HG02938 (cell line): ENCODE measurements at regions not wholly inside any gene's neighbourhood (a gene's known extent, or its start where the extent isn't known, plus 50 kb on each side); places are given as distances from the start of the nearest gene placed in this dataset.
A peak's percentile ranks its signal among the peaks of the same experiment; 100 is the strongest.
"Not testable (repeated sequence)": the region's sequence is repeated elsewhere in the genome, so short reads cannot be mapped to it uniquely, and the experiment has no call there.

ENCODE experiments used
- ATAC-seq: cut with Tn5 transposase; IDR thresholded peaks from one replicate; pipeline ENCODE4 v1.9.1; 2021; ENCODE audit warnings: mild to moderate bottlenecking, moderate library complexity; ENCODE audit not compliant: unreplicated experiment

- not testable (repeated sequence) for ATAC-seq
Measured at GRCh38 chr5:18399461-18400327, 765.4 kb downstream of the TAF11L14 start.

- ATAC-seq = no peak
Measured at GRCh38 chr5:18403141-18403540, 768.9 kb downstream of the TAF11L14 start.

GRCh38 chr5:18403941-18404438 lies 769.7 kb downstream of the TAF11L14 start:
- no peak for ATAC-seq

- ATAC-seq = no peak
Measured at GRCh38 chr5:18420711-18421110, 786.5 kb downstream of the TAF11L14 start.

- ATAC-seq = no peak
Measured at GRCh38 chr5:18433336-18433735, 799.1 kb downstream of the TAF11L14 start.

- ATAC-seq = no peak
Measured at GRCh38 chr5:18438126-18438525, 803.9 kb downstream of the TAF11L14 start.

- ATAC-seq = no peak
Measured at GRCh38 chr5:18455521-18455920, 821.3 kb downstream of the TAF11L14 start.

- ATAC-seq = no peak
Measured at GRCh38 chr5:18457255-18457654, 823.0 kb downstream of the TAF11L14 start.

GRCh38 chr5:18461766-18462165 lies 827.5 kb downstream of the TAF11L14 start:
- ATAC-seq = no peak

GRCh38 chr5:18465833-18466681 lies 831.8 kb downstream of the TAF11L14 start:
- ATAC-seq = peak; percentile 92

GRCh38 chr5:18466731-18467130 lies 832.5 kb downstream of the TAF11L14 start:
- no peak for ATAC-seq

GRCh38 chr5:18471791-18472190 lies 837.5 kb downstream of the TAF11L14 start:
- not testable (repeated sequence) for ATAC-seq

GRCh38 chr5:18483451-18483850 lies 849.2 kb downstream of the TAF11L14 start:
- no peak for ATAC-seq

- no peak for ATAC-seq
Measured at GRCh38 chr5:18487928-18488480, 853.7 kb downstream of the TAF11L14 start.

GRCh38 chr5:18489703-18490102 lies 855.4 kb downstream of the TAF11L14 start:
- ATAC-seq = no peak

GRCh38 chr5:18491349-18491748 lies 857.1 kb downstream of the TAF11L14 start:
- no peak for ATAC-seq

GRCh38 chr5:18495157-18495556 lies 860.9 kb downstream of the TAF11L14 start:
- ATAC-seq = no peak

- no peak for ATAC-seq
Measured at GRCh38 chr5:18496041-18496440, 861.8 kb downstream of the TAF11L14 start.

- ATAC-seq = no peak
Measured at GRCh38 chr5:18497089-18497488, 862.8 kb downstream of the TAF11L14 start.

GRCh38 chr5:18503797-18504328 lies 869.6 kb downstream of the TAF11L14 start:
- ATAC-seq = no peak

GRCh38 chr5:18507114-18507513 lies 872.9 kb downstream of the TAF11L14 start:
- ATAC-seq = no peak
